ENCODE measurements at regions not wholly inside any gene's neighbourhood (a gene's known extent, or its start where the extent isn't known, plus 50 kb on each side); places are given as distances from the start of the nearest gene placed in this dataset.

- ChIA-PET CTCF (interaction anchor here (1.3 to 1.5 kb wide), 3 partner anchors 10 to 26 kb away, joined by 4 to 6 read pairs (median 4); no protein-coding TSS in a partner anchor), POLR2A (no interaction called here)
- DNase-seq (ENCODE audit: extremely low spot score): no peak
- no peak for TF ChIP-seq CTCF (IDR thresholded peaks at IDR 0.05; ENCODE audit: control extremely low read depth, extremely low read depth, low read depth, missing control alignments)
These were observed 51.4 kb upstream of the TMTC2 start for GRCh38 chr12:82635263-82635662.

Data from GM10248 (cell line).